ENCODE measurements at regions not wholly inside any gene's neighbourhood (a gene's known extent, or its start where the extent isn't known, plus 50 kb on each side); places are given as distances from the start of the nearest gene placed in this dataset.

DNA sequence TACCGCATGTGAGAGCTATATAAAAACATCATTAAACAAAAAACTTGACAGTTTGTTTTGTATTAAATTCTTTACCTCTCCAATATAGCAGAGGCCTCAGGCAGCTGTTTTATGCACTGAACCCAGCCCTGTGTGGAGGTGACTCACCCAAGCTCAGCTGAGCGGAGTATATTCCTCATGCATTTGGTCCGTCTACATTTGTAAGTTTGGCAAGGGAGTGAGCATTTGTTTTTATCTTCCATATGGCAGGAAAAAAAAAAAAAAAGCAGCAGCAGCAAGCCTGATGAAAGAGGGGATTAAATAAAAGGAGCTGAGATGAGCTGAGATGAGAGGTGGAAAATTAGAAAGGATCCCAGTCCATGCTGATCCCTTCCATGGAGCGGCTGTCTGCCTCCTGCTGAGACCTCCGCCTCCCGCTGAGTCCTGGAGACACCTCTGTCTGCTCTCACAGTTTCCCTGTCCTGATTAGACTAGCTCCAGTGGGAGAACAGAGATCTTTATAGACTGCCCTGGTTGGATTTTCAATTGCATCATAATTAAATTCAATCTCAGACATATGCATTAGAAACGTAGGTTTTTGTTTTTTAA is 112.0 kb upstream of the CTNND2 start:
- peak overlapping the region; percentile 36 for H3K27ac Mint-ChIP-seq (ENCODE audit: unreplicated experiment)

GRCh38 chr5:12013351-12013750 is 109.1 kb upstream of the CTNND2 start:
- no peak for DNase-seq
- TF ChIP-seq CTCF (IDR thresholded peaks at IDR 0.05; ENCODE audit: partially characterized antibody, unreplicated experiment): no peak
- Mint-ChIP-seq H3K36me3 (ENCODE audit: unreplicated experiment) (peaks cover 9% of the 10 kb centered on the region), H3K4me3 (ENCODE audit: unreplicated experiment) (no peak overlapping the region), H3K4me1 (ENCODE audit: low read depth, unreplicated experiment) (peaks cover 15% of the 10 kb centered on the region), H3K27ac (ENCODE audit: unreplicated experiment) (no peak overlapping the region), H3K9me3 (ENCODE audit: unreplicated experiment) (peaks cover 4% of the 10 kb centered on the region), H3K27me3 (ENCODE audit: unreplicated experiment) (peaks cover 3% of the 10 kb centered on the region)

More for the DNA sequence above, 112.0 kb upstream of the CTNND2 start:
- Mint-ChIP-seq H3K36me3 (ENCODE audit: unreplicated experiment) (no peaks in the 10 kb centered on the region), H3K27me3 (ENCODE audit: unreplicated experiment) (peaks cover 3% of the 10 kb centered on the region), H3K4me1 (ENCODE audit: low read depth, unreplicated experiment) (peaks cover 15% of the 10 kb centered on the region), H3K9me3 (ENCODE audit: unreplicated experiment) (no peaks in the 10 kb centered on the region), H3K4me3 (ENCODE audit: unreplicated experiment) (no peak overlapping the region)
- TF ChIP-seq CTCF (IDR thresholded peaks at IDR 0.05; ENCODE audit: partially characterized antibody, unreplicated experiment): no peak
- no peak for DNase-seq

- Mint-ChIP-seq H3K36me3 (ENCODE audit: unreplicated experiment) (peaks cover 16% of the 10 kb centered on the region), H3K4me3 (ENCODE audit: unreplicated experiment) (no peak overlapping the region), H3K9me3 (ENCODE audit: unreplicated experiment) (peaks cover 1% of the 10 kb centered on the region), H3K27ac (ENCODE audit: unreplicated experiment) (no peak overlapping the region), H3K27me3 (ENCODE audit: unreplicated experiment) (no peaks in the 10 kb centered on the region), H3K4me1 (ENCODE audit: low read depth, unreplicated experiment) (no peaks in the 10 kb centered on the region)
- no peak for DNase-seq
- TF ChIP-seq CTCF (IDR thresholded peaks at IDR 0.05; ENCODE audit: partially characterized antibody, unreplicated experiment): no peak
Measured at GRCh38 chr5:12003680-12004079, 99.4 kb upstream of the CTNND2 start.

DNA sequence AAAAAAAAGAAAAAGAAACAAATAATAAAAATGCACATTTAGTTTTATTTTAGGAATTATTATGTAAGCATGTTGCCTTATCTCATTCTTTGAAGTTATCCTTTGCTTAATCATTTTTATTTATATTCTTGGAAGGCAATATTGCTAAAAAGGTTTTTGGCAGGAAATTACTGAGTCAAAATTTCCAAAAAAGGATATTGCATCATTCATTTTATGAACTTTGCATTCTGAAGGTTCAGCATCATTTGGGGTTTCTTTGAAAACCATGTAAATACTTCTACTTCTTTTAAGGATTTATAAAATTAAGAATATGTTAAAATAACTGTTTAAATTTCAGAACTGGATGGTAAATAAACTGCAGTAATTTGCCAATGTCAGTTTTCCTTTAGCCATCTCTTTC is 94.2 kb upstream of the CTNND2 start:
- H3K36me3 Mint-ChIP-seq (ENCODE audit: unreplicated experiment): no peaks in the 10 kb centered on the region
- H3K27me3 Mint-ChIP-seq (ENCODE audit: unreplicated experiment): no peaks in the 10 kb centered on the region
- no peak for TF ChIP-seq CTCF (IDR thresholded peaks at IDR 0.05; ENCODE audit: partially characterized antibody, unreplicated experiment)
- H3K9me3 Mint-ChIP-seq (ENCODE audit: unreplicated experiment): no peaks in the 10 kb centered on the region
- no peaks in the 10 kb centered on the region for H3K4me1 Mint-ChIP-seq (ENCODE audit: low read depth, unreplicated experiment)
- no peak for DNase-seq
- no peak overlapping the region for H3K27ac Mint-ChIP-seq (ENCODE audit: unreplicated experiment)
- H3K4me3 Mint-ChIP-seq (ENCODE audit: unreplicated experiment): no peak overlapping the region

DNA sequence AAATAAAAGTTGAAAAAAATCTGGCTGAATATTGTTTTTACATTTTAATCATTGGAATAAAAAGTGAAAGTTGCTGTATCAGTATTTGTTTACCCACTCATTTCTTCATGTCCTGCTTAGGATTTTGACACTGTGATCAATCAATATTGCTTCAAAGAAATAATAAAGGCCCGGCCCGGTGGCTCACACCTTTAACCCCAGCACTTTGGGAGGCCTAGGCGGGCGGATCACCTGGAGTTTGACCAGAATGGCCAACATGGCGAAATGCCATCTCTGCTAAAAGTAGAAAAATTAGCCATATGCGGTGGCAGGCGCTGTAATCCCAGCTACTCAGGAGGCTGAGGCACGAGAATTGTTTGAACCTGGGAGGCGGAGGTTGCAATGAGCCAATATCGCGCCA is 93.7 kb upstream of the CTNND2 start:
- no peak for TF ChIP-seq CTCF (IDR thresholded peaks at IDR 0.05; ENCODE audit: partially characterized antibody, unreplicated experiment)
- DNase-seq: no peak
- no peak overlapping the region for H3K4me3 Mint-ChIP-seq (ENCODE audit: unreplicated experiment)
- no peaks in the 10 kb centered on the region for H3K36me3 Mint-ChIP-seq (ENCODE audit: unreplicated experiment)
- H3K27ac Mint-ChIP-seq (ENCODE audit: unreplicated experiment): no peak overlapping the region
- H3K9me3 Mint-ChIP-seq (ENCODE audit: unreplicated experiment): no peaks in the 10 kb centered on the region
- no peaks in the 10 kb centered on the region for H3K27me3 Mint-ChIP-seq (ENCODE audit: unreplicated experiment)
- H3K4me1 Mint-ChIP-seq (ENCODE audit: low read depth, unreplicated experiment): no peaks in the 10 kb centered on the region
